ENCODE measurements at regions not wholly inside any gene's neighbourhood (a gene's known extent, or its start where the extent isn't known, plus 50 kb on each side); places are given as distances from the start of the nearest gene placed in this dataset.

DNA sequence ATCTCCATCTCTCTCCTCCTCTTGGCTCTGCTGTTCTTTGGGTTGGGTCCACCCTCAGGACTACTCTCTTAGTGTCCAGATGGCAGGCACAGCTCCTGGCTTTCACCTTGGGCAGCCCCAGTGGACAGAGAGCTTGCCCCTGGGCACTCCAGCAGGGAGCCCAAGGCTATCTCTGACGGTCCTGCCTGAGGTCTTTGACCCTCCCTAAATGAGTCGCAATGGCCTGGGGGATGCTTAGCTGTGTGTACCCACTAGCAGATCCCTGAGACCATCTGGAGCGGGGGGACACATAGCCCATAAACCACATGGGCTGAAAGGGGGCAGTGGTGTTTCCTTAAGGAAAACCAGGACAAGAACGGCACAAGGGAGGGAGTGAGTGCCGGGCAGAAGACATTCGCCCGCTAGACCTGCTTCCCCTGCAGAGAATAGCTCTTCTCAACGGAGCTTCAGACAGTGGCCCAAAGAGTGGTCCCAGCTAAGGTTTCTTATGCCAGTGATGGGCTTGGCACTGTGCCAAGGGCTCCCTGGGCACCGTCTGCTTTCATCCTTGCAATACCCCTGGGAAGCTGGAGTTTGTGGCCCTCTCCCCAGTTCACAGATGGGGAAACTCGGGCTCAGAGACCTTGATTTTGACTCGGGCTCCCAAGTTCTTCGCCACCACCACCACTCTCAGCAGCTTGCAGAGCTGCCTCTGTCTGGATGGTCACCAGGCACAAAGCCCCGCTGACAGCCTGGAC, 53.9 kb upstream of the ANO1 start:
- TF ChIP-seq, protein P1, sequence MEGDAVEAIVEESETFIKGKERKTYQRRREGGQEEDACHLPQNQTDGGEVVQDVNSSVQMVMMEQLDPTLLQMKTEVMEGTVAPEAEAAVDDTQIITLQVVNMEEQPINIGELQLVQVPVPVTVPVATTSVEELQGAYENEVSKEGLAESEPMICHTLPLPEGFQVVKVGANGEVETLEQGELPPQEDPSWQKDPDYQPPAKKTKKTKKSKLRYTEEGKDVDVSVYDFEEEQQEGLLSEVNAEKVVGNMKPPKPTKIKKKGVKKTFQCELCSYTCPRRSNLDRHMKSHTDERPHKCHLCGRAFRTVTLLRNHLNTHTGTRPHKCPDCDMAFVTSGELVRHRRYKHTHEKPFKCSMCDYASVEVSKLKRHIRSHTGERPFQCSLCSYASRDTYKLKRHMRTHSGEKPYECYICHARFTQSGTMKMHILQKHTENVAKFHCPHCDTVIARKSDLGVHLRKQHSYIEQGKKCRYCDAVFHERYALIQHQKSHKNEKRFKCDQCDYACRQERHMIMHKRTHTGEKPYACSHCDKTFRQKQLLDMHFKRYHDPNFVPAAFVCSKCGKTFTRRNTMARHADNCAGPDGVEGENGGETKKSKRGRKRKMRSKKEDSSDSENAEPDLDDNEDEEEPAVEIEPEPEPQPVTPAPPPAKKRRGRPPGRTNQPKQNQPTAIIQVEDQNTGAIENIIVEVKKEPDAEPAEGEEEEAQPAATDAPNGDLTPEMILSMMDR (conservative IDR thresholded peaks at IDR 0.05) = no peak
- TF ChIP-seq ZFX (IDR thresholded peaks at IDR 0.05) = no peak

All from C4-2B (cell line).